NCI-H774 (cell line): ENCODE measurements at regions not wholly inside any gene's neighbourhood (a gene's known extent, or its start where the extent isn't known, plus 50 kb on each side); places are given as distances from the start of the nearest gene placed in this dataset.
"Not testable (repeated sequence)": the region's sequence is repeated elsewhere in the genome, so short reads cannot be mapped to it uniquely, and the experiment has no call there.

Experiments used
- DNase-seq: peaks from one replicate; lab custom pipeline; 2025; lab: John Stamatoyannopoulos, UW

- DNase-seq, result no peak
Observed at GRCh38 chr16:26500326-26500725, 566.4 kb upstream of the C16orf82 start.

GRCh38 chr16:26505496-26505895 is 561.2 kb upstream of the C16orf82 start:
- DNase-seq, result no peak

GRCh38 chr16:26508946-26509345 is 557.8 kb upstream of the C16orf82 start:
- DNase-seq, result not testable (repeated sequence)

- DNase-seq, result no peak
Observed at GRCh38 chr16:26510924-26511323, 555.8 kb upstream of the C16orf82 start.

- DNase-seq, result no peak
Observed at GRCh38 chr16:26511463-26511862, 555.3 kb upstream of the C16orf82 start.

- DNase-seq, result no peak
Observed at GRCh38 chr16:26521626-26522025, 545.1 kb upstream of the C16orf82 start.

- DNase-seq, result no peak
Observed at GRCh38 chr16:26524281-26524680, 542.4 kb upstream of the C16orf82 start.

GRCh38 chr16:26524846-26525245 is 541.9 kb upstream of the C16orf82 start:
- DNase-seq, result no peak

- no peak for DNase-seq
Observed at GRCh38 chr16:26525856-26526255, 540.9 kb upstream of the C16orf82 start.

- no peak for DNase-seq
Observed at GRCh38 chr16:26526633-26527032, 540.1 kb upstream of the C16orf82 start.

- no peak for DNase-seq
Observed at GRCh38 chr16:26530584-26531289, 536.0 kb upstream of the C16orf82 start.

- DNase-seq, result no peak
Observed at GRCh38 chr16:26531290-26531730, 535.4 kb upstream of the C16orf82 start.

GRCh38 chr16:26532456-26532855 is 534.3 kb upstream of the C16orf82 start:
- DNase-seq, result no peak

- DNase-seq, result no peak
Observed at GRCh38 chr16:26542198-26542597, 524.5 kb upstream of the C16orf82 start.

GRCh38 chr16:26546573-26546972 is 520.2 kb upstream of the C16orf82 start:
- no peak for DNase-seq

- no peak for DNase-seq
Observed at GRCh38 chr16:26547681-26548080, 519.0 kb upstream of the C16orf82 start.

- DNase-seq, result no peak
Observed at GRCh38 chr16:26550111-26550610, 516.6 kb upstream of the C16orf82 start.

- DNase-seq, result no peak
Observed at GRCh38 chr16:26554030-26554429, 512.7 kb upstream of the C16orf82 start.

GRCh38 chr16:26561303-26561702 is 505.4 kb upstream of the C16orf82 start:
- no peak for DNase-seq

- DNase-seq, result no peak
Observed at GRCh38 chr16:26563018-26563417, 503.7 kb upstream of the C16orf82 start.

GRCh38 chr16:26567356-26567755 is 499.4 kb upstream of the C16orf82 start:
- DNase-seq, result no peak

- DNase-seq, result no peak
Observed at GRCh38 chr16:26569793-26570192, 496.9 kb upstream of the C16orf82 start.

- DNase-seq, result no peak
Observed at GRCh38 chr16:26578748-26579147, 488.0 kb upstream of the C16orf82 start.

- DNase-seq, result no peak
Observed at GRCh38 chr16:26583803-26584202, 482.9 kb upstream of the C16orf82 start.
